GM21723 (cell line): ENCODE measurements at regions not wholly inside any gene's neighbourhood (a gene's known extent, or its start where the extent isn't known, plus 50 kb on each side); places are given as distances from the start of the nearest gene placed in this dataset.

Experiments used
- ATAC-seq: cut with Tn5 transposase; IDR thresholded peaks from one replicate; pipeline ENCODE4 v1.9.1; 2021; ENCODE audit warnings: mild to moderate bottlenecking, moderate library complexity; ENCODE audit not compliant: unreplicated experiment

DNA sequence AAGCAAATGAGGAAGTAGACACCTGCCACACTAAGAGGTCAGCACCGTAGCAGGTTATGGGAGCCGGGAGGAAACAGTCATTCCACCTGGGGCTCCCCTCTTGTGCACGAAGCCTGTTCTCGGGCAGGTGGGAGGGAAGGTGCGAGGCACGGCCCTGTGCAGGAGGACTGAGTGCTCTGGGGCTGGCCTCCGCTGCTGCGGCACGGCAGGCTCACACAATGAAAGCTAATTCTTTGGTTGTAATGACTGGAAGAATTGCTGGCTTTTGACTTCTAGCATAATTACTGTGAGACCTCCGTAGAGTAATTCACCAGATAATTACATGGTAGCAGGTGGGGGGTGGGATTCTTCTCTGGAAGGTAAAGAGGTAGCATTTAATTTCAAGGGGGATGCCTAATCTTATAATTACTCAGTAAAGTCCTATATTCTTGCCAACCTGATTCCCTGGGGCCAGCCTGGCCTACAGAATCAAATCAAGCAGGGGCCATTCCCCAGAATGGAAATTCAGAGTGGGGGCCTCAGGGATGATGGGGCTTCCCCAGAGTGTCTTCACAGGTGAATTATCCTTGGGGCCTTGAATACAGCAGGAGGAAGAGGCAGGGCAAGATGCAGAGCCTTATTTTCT, 129.1 kb downstream of the TPRA1 start:
- no peak for ATAC-seq

- no peak for ATAC-seq
Measured at GRCh38 chr3:127459891-127460290, 130.6 kb downstream of the TPRA1 start.

DNA sequence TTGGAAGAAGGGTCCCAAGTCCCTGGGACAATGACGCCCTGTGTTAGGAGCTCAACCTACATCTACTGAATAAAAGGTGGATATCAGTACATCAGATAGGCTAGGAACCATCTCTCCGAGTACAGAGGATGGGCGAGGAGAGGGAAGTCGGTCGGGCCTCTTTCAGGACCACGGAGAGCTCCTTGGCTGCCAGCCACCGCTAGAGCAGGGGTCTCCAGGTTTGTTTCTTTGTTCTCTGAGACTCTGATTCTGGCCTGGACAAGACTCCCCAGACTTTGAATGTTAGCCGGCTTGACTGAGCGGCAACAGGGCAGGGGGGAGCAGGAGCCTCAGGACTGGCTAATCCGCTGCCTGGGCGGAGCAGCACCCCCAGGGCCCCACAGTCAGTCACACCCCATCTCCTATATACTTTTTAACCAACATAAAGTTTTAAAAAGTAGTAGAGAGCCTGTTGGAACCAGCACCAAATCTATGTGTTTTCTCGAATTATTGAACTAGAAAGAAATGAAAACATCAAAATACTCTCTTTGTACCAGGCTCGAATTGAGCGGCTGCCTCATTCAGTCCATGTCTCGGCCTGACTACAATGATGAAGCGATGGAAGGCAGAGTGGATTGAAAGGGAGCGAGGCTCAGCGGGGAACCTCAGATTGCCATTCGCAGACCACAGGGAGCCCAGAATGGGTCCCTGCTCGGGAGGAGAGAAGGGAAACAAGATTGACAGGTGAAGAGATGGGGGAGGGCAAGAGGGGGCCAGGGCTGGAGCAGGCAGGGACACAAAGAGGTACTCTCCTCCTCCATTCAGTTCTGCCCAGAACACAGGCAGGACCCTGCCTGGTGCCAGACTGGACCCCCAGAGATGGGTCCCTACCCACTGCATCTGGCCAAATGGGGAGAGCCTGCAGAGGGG, 131.6 kb downstream of the TPRA1 start:
- no peak for ATAC-seq

GRCh38 chr3:127457546-127458145, 132.9 kb downstream of the TPRA1 start:
- no peak for ATAC-seq

DNA sequence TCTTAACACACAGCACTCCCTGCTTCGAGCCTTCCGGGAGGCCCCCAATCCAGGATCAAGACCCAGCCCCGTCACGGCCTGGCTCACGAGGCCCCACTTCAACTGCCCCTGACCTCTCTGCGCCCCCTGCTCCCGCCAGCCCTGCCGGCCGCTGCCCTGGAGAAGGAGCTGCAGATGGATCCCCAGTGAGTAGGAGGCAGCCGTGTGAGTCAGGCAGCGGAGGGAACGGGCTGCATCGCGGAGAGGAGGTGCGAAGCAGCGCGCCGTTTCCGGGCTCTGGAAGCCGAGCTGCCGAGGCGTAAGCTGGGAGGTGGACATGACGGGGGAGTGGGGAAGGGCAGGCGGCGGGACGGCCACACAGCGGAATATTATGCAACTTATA, 133.4 kb downstream of the TPRA1 start:
- no peak for ATAC-seq

- no peak for ATAC-seq
Measured at GRCh38 chr3:127456471-127457093, 134.0 kb downstream of the TPRA1 start.

- peak; percentile 90 for ATAC-seq
Measured at GRCh38 chr3:127455541-127456450, 134.7 kb downstream of the TPRA1 start.

DNA sequence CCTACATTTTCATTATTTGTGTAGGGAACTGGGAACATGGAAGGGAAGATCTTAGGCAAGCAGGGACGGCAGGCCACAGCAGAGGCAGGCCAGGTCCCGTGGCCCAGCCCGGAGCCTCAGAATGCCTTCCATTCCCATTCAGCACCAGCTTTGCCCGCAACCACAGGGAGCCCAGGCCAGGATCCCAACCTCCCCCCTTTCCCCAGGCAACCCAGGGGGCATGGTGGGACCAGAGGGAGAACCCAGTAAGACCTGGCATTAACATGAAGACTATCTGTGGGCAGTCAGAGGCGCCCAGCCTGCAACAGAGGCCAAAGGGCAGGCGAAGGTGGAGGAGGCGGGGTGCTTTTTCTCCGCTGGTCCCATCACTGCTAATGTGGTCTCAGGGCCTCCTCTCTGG, 135.6 kb downstream of the TPRA1 start:
- no peak for ATAC-seq

GRCh38 chr3:127454051-127454450, 136.5 kb downstream of the TPRA1 start:
- ATAC-seq = no peak

DNA sequence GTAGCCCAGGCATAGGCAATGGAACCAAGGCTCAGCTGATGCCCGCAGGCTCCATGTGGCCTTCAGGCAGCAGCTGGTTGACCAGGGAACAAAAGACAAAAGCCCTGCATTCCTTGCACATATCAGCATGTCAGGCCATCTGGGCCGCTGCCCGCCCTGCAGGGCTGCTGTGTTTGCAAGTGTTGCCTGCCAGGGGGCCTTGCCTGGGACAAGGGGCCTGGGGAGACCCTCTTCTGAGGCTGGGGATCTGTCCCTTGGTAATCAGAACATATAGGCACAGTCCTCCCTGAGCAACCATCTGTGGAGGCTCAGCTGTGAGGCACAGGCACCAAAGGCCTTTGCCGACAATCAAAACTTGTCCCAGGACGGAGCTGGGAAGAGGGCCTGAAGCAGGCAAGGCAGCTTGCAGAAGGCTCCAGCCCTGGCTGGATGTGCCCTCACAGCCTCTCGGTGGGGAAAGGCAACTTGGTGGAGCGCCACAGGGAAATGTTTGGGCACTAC, 138.2 kb downstream of the TPRA1 start:
- ATAC-seq = no peak

- no peak for ATAC-seq
Measured at GRCh38 chr3:127451321-127451720, 139.2 kb downstream of the TPRA1 start.

- ATAC-seq = no peak
Measured at GRCh38 chr3:127450331-127450730, 140.2 kb downstream of the TPRA1 start.

DNA sequence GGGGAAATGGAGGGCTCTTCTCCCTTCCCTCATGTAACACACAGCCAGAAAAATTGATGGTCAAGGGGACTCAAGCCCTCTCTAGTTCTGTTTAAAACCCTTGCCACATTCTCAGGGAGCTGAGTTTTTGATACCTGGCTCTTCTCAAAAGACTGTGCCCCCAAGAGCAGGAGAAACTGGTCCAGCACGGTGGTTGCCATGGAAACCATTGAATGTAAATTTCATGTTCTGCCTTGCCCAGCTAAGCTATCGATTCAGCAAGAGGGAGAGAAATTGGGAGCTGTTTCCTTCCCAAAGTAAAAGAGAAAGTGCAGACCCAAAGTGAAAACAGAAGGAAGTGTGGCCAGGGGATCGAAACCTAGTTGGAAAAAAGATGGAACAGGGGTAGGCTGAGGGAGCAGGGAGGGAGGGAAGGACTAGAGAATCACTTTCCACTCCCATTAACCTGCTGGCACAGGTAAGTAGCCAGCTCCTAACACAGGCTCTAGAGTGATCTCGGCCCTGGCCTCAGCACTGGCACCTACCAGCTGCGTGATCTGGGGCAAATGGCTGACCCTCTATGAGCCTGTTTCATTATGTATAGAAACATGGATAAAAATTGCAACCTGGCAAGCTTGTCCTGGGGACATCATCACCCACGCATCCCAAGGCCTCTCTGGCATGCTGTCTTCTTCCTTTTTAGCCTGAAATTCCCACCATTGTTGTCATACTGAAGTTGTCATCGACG, 140.9 kb downstream of the TPRA1 start:
- ATAC-seq = no peak

GRCh38 chr3:127448671-127449070, 141.9 kb downstream of the TPRA1 start:
- no peak for ATAC-seq

DNA sequence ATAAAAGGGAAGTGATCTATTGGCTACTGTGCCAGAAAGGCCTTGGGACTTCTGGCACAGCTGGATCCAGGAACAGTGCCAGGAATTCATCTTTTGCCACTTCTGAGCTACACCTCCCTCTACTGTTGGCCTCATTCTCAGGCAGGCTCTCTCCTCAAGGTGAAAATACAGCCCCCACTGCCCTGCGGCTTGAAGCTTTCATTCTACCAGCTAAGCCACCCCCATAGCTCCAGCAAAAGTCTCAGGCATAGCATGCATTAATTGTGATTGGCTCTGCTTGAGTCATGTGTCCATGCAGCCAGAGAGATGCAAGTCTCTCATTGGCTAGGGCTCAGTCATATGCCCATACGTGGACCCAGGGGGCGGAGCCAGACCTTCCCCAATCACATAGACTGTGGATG, 142.4 kb downstream of the TPRA1 start:
- no peak for ATAC-seq

- ATAC-seq = no peak
Measured at GRCh38 chr3:127446756-127447155, 143.8 kb downstream of the TPRA1 start.

DNA sequence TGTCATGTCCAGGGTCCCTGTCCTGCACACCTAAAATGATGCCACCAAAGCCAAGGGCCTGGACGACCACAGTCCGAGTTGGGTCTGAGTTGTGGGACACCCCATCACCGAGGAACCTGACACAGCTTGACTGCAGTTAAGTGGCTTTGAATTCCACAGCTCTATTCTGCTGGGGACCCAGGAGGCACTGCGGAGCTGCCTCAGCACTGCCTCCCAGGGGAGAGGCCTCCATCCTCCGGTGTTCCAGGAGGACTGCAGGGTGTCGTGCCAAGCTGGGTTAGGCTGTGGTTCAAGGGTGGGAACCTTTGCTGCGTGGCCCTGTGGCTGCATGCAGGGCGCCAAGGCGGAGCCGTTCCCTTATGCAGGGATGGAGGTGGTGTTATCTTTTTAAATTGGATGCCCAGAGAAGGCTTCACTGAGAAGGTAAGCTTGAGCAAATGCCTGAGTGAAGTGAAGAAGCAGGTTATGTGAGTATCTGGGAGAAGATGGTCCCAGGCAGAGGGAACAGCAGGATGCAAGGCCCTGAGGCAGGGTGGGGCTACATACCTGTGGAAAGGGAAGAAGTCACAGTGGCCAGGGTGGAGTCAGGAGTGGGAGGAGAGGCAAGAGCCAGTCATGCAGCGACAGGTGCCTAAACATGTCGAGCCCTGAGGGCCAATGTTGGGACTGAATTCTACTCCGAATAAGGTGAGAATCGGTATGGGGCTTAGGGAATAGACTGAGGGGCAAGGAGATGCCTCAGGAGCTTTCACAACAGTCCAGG, 144.8 kb downstream of the TPRA1 start:
- no peak for ATAC-seq

DNA sequence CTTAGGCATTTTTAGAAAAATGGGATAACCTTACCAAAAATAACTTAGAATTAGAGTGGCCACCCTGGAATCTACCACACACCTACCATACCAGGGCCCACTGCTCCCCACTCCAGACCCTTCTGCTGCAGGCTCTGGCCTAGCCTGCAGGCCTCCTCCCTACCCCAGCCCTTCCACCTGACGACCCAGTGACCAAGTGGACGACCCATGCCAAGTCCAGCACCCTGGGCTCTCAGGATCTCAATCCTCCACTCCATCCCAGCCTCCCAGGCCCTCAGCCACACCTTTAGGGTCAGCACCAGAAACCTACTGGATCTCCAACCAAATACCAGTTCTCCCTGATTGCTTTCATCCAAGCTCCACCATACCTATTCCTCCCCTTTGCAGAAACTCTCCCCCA, 145.8 kb downstream of the TPRA1 start:
- ATAC-seq = no peak
